ENCODE measurements at regions not wholly inside any gene's neighbourhood (a gene's known extent, or its start where the extent isn't known, plus 50 kb on each side); places are given as distances from the start of the nearest gene placed in this dataset.

DNA sequence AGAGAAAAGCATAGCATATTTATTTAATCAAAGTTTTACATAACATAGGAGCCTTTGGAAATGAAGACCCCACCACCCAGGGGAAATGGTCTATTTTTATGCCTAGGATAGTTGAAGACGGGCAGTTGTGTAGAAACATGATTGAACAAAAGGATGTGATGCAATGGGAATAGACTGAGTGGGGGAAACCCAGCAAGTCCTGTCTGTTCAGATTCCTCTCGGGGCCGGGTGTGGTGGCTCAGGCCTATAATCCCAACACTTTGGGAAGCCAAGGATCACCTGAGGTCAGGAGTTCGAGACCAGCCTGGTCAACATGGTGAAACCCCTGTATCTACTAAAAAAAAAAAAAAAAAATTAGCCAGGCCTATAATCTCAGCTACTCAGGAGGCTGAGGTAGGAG lies 298.3 kb downstream of the MATN1 start:
- DNase-seq (ENCODE audit: low spot score): peak; percentile 19
- no peak overlapping the region for H3K4me3 ChIP-seq (ENCODE audit: low read depth in 1 of 3, low read length in 3 of 3)
- TF ChIP-seq, protein P1, sequence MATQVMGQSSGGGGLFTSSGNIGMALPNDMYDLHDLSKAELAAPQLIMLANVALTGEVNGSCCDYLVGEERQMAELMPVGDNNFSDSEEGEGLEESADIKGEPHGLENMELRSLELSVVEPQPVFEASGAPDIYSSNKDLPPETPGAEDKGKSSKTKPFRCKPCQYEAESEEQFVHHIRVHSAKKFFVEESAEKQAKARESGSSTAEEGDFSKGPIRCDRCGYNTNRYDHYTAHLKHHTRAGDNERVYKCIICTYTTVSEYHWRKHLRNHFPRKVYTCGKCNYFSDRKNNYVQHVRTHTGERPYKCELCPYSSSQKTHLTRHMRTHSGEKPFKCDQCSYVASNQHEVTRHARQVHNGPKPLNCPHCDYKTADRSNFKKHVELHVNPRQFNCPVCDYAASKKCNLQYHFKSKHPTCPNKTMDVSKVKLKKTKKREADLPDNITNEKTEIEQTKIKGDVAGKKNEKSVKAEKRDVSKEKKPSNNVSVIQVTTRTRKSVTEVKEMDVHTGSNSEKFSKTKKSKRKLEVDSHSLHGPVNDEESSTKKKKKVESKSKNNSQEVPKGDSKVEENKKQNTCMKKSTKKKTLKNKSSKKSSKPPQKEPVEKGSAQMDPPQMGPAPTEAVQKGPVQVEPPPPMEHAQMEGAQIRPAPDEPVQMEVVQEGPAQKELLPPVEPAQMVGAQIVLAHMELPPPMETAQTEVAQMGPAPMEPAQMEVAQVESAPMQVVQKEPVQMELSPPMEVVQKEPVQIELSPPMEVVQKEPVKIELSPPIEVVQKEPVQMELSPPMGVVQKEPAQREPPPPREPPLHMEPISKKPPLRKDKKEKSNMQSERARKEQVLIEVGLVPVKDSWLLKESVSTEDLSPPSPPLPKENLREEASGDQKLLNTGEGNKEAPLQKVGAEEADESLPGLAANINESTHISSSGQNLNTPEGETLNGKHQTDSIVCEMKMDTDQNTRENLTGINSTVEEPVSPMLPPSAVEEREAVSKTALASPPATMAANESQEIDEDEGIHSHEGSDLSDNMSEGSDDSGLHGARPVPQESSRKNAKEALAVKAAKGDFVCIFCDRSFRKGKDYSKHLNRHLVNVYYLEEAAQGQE (IDR thresholded peaks at IDR 0.05): no peak
- TF ChIP-seq RAD21 (IDR thresholded peaks at IDR 0.05) (no peak), FOXA1 (IDR thresholded peaks at IDR 0.05) (no peak), JUND (IDR thresholded peaks at IDR 0.05) (no peak)
- TF ChIP-seq, protein P2, sequence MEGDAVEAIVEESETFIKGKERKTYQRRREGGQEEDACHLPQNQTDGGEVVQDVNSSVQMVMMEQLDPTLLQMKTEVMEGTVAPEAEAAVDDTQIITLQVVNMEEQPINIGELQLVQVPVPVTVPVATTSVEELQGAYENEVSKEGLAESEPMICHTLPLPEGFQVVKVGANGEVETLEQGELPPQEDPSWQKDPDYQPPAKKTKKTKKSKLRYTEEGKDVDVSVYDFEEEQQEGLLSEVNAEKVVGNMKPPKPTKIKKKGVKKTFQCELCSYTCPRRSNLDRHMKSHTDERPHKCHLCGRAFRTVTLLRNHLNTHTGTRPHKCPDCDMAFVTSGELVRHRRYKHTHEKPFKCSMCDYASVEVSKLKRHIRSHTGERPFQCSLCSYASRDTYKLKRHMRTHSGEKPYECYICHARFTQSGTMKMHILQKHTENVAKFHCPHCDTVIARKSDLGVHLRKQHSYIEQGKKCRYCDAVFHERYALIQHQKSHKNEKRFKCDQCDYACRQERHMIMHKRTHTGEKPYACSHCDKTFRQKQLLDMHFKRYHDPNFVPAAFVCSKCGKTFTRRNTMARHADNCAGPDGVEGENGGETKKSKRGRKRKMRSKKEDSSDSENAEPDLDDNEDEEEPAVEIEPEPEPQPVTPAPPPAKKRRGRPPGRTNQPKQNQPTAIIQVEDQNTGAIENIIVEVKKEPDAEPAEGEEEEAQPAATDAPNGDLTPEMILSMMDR (IDR thresholded peaks at IDR 0.05; ENCODE audit: low read depth, low read length, missing input control): no peak
- TF ChIP-seq, protein P3, sequence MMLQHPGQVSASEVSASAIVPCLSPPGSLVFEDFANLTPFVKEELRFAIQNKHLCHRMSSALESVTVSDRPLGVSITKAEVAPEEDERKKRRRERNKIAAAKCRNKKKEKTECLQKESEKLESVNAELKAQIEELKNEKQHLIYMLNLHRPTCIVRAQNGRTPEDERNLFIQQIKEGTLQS (IDR thresholded peaks at IDR 0.05): no peak
- TF ChIP-seq, protein P4, sequence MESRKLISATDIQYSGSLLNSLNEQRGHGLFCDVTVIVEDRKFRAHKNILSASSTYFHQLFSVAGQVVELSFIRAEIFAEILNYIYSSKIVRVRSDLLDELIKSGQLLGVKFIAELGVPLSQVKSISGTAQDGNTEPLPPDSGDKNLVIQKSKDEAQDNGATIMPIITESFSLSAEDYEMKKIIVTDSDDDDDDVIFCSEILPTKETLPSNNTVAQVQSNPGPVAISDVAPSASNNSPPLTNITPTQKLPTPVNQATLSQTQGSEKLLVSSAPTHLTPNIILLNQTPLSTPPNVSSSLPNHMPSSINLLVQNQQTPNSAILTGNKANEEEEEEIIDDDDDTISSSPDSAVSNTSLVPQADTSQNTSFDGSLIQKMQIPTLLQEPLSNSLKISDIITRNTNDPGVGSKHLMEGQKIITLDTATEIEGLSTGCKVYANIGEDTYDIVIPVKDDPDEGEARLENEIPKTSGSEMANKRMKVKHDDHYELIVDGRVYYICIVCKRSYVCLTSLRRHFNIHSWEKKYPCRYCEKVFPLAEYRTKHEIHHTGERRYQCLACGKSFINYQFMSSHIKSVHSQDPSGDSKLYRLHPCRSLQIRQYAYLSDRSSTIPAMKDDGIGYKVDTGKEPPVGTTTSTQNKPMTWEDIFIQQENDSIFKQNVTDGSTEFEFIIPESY (IDR thresholded peaks at IDR 0.05): no peak
- H3K36me3 ChIP-seq (ENCODE audit: control insufficient read depth in 4 of 4, insufficient read depth in 3 of 4, low read depth in 1 of 4, low read length in 3 of 4): no peaks in the 10 kb centered on the region
- H3K9me3 ChIP-seq (ENCODE audit: control insufficient read depth in 4 of 4, low read length in 3 of 4): peaks cover 0 to 2% (median 0%) of the 10 kb centered on the region in 4 donors
- no peak overlapping the region for H3K27ac ChIP-seq (ENCODE audit: low read depth in 1 of 2, low read length in 2 of 2)
- H3K4me1 ChIP-seq (ENCODE audit: control insufficient read depth in 4 of 4, insufficient read depth in 4 of 4, low read length in 3 of 4): no peaks in the 10 kb centered on the region
- no peak overlapping the region for H3K9ac ChIP-seq (ENCODE audit: low read depth in 1 of 2, low read length in 2 of 2)
- peaks cover 0 to 3% (median 3%) of the 10 kb centered on the region in 4 donors for H3K27me3 ChIP-seq (ENCODE audit: control insufficient read depth in 4 of 4, insufficient read depth in 4 of 4, low read length in 3 of 4)
- 85% methylated on average over 4 of the region's 4 CpGs for WGBS

DNA sequence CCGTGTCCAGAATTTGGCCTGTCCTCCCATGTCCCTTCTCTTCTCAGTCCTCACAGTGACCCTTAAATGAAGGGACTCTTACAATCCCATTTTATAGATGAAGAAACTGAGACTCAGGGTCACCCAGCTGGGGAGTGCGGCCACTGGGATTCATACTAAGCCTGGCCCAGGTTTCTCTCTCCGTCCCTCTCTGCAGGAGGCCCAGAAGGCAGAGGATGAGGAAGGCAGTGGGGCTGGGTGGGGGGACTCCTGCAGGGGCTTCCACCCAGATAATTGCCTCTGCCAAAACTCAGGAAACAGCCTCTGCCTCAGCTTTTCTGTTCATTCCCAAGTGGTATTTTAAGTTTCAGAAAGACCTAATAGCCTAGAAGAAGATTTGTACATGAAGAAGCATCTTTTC lies 299.8 kb downstream of the MATN1 start:
- H3K36me3 ChIP-seq (ENCODE audit: control insufficient read depth in 4 of 4, insufficient read depth in 3 of 4, low read depth in 1 of 4, low read length in 3 of 4): no peaks in the 10 kb centered on the region
- TF ChIP-seq SP1 (IDR thresholded peaks at IDR 0.05): no peak
- TF ChIP-seq, protein P2 (IDR thresholded peaks at IDR 0.05; ENCODE audit: low read depth, low read length, missing input control): no peak
- TF ChIP-seq, protein P4 (IDR thresholded peaks at IDR 0.05): no peak
- TF ChIP-seq, protein P1 (IDR thresholded peaks at IDR 0.05): no peak
- no peak for TF ChIP-seq JUND (IDR thresholded peaks at IDR 0.05)
- TF ChIP-seq RXRA (IDR thresholded peaks at IDR 0.05): no peak
- no peak for TF ChIP-seq FOXA2 (IDR thresholded peaks at IDR 0.05)
- no peak for TF ChIP-seq RAD21 (IDR thresholded peaks at IDR 0.05)
- H3K27ac ChIP-seq (ENCODE audit: low read depth in 1 of 2, low read length in 2 of 2): no peak overlapping the region
- peaks cover 0 to 3% (median 3%) of the 10 kb centered on the region in 4 donors for H3K27me3 ChIP-seq (ENCODE audit: control insufficient read depth in 4 of 4, insufficient read depth in 4 of 4, low read length in 3 of 4)
- no peak overlapping the region for H3K4me3 ChIP-seq (ENCODE audit: low read depth in 1 of 3, low read length in 3 of 3)
- DNase-seq (ENCODE audit: low spot score): peak; percentile 12
- H3K9ac ChIP-seq (ENCODE audit: low read depth in 1 of 2, low read length in 2 of 2): no peak overlapping the region
- no peaks in the 10 kb centered on the region for H3K4me1 ChIP-seq (ENCODE audit: control insufficient read depth in 4 of 4, insufficient read depth in 4 of 4, low read length in 3 of 4)
- WGBS: 83% methylated on average over 3 of the region's 3 CpGs
- H3K9me3 ChIP-seq (ENCODE audit: control insufficient read depth in 4 of 4, low read length in 3 of 4): peaks cover 0 to 2% (median 0%) of the 10 kb centered on the region in 4 donors
